Smooth muscle cell (in vitro differentiated cells): ENCODE measurements at regions not wholly inside any gene's neighbourhood (a gene's known extent, or its start where the extent isn't known, plus 50 kb on each side); places are given as distances from the start of the nearest gene placed in this dataset.

Experiments
- DNase-seq: peaks from one replicate; lab custom pipeline; 2025; ENCODE audit not compliant: unreplicated experiment; lab: John Stamatoyannopoulos, UW
- H2AFZ ChIP-seq: fragments of 200-600 bp; sonication (generic); 2 replicates; pipeline ENCODE4 v1.6.0; 2016; ENCODE audit warnings: antibody characterized with exemption, low read depth, mild to moderate bottlenecking
- H3F3A ChIP-seq: fragments of 200-600 bp; sonication (generic); 2 replicates; pipeline ENCODE4 v1.6.0; 2017; ENCODE audit warnings: antibody characterized with exemption, low read depth
- H3K27ac ChIP-seq: fragments of 200-600 bp; sonication (generic); 2 replicates; pipeline ENCODE4 v1.5.1; 2016; ENCODE audit warnings: low read depth, mild to moderate bottlenecking
- H3K27me3 ChIP-seq: fragments of 200-600 bp; sonication (generic); 2 replicates; pipeline ENCODE4 v1.6.1; 2016; ENCODE audit warnings: low read depth, mild to moderate bottlenecking
- H3K36me3 ChIP-seq: fragments of 200-600 bp; sonication (generic); 2 replicates; pipeline ENCODE4 v1.5.1; 2016; ENCODE audit warnings: low read depth
- H3K4me1 ChIP-seq: fragments of 200-600 bp; sonication (generic); 2 replicates; pipeline ENCODE4 v1.5.1; 2016; ENCODE audit warnings: low read depth
- H3K4me2 ChIP-seq: fragments of 200-600 bp; sonication (generic); 2 replicates; pipeline ENCODE4 v1.6.0; 2016; ENCODE audit warnings: mild to moderate bottlenecking
- H3K4me3 ChIP-seq: fragments of 200-600 bp; sonication (generic); 2 replicates; pipeline ENCODE4 v1.5.1; 2016; ENCODE audit warnings: mild to moderate bottlenecking
- H3K79me2 ChIP-seq: fragments of 200-600 bp; sonication (generic); 2 replicates; pipeline ENCODE4 v1.6.0; 2016; ENCODE audit warnings: low read depth, mild to moderate bottlenecking
- H3K9ac ChIP-seq: fragments of 200-600 bp; sonication (generic); 2 replicates; pipeline ENCODE4 v1.6.0; 2016; ENCODE audit warnings: low read depth
- H3K9me3 ChIP-seq: fragments of 200-600 bp; sonication (generic); replicated peaks from 2 replicates; pipeline ENCODE4 v1.5.1; 2016; ENCODE audit warnings: low read depth
- H4K20me1 ChIP-seq: fragments of 200-600 bp; sonication (generic); 2 replicates; pipeline ENCODE4 v1.6.0; 2016; ENCODE audit warnings: low read depth
- WGBS: methylation state at CpG from one replicate; pipeline ENCODE4 v1.1.7; 2016; ENCODE audit warnings: low lambda C conversion rate; 5-methylcytosine and 5-hydroxymethylcytosine counted together
- TF ChIP-seq, protein P1 (sequence below): fragments of 200-600 bp; sonication (generic); IDR thresholded peaks from 2 replicates; pipeline ENCODE4 v1.5.1; 2017; ENCODE audit warnings: borderline replicate concordance, mild to moderate bottlenecking, antibody characterized with exemption; ENCODE audit not compliant: insufficient read depth, poor library complexity, severe bottlenecking

DNA sequence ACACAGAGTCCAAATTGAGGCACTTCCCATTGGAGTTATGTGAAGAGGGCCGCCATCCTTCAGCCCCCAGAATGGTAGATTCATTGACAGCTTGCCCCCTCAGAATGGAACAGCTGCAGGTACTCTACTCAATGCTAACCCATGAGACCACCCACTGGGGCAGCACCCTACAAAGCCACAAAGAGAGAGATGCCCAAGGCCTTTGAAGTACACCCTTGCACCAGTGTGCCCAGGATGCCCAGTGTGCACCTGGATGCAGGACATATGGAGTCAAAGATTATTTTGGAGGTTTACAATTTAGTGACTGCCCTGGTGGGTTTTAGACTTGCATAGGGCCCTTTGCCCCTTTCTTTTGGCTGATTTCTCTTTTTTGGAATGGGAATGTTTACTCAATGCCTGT, 933.9 kb downstream of the SLC16A7 start:
- Histone ChIP-seq H3K4me1 (no peaks in the 10 kb centered on the region), H2AFZ (no peak overlapping the region), H3K4me2 (no peak overlapping the region), H3K36me3 (no peaks in the 10 kb centered on the region), H3K9me3 (no peaks in the 10 kb centered on the region), H3F3A (no peaks in the 10 kb centered on the region), H4K20me1 (no peaks in the 10 kb centered on the region), H3K27me3 (no peaks in the 10 kb centered on the region), H3K79me2 (no peaks in the 10 kb centered on the region), H3K9ac (no peak overlapping the region), H3K27ac (no peak overlapping the region), H3K4me3 (no peak overlapping the region)
- TF ChIP-seq, protein P1, sequence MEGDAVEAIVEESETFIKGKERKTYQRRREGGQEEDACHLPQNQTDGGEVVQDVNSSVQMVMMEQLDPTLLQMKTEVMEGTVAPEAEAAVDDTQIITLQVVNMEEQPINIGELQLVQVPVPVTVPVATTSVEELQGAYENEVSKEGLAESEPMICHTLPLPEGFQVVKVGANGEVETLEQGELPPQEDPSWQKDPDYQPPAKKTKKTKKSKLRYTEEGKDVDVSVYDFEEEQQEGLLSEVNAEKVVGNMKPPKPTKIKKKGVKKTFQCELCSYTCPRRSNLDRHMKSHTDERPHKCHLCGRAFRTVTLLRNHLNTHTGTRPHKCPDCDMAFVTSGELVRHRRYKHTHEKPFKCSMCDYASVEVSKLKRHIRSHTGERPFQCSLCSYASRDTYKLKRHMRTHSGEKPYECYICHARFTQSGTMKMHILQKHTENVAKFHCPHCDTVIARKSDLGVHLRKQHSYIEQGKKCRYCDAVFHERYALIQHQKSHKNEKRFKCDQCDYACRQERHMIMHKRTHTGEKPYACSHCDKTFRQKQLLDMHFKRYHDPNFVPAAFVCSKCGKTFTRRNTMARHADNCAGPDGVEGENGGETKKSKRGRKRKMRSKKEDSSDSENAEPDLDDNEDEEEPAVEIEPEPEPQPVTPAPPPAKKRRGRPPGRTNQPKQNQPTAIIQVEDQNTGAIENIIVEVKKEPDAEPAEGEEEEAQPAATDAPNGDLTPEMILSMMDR = no peak
- no peak for DNase-seq
- WGBS = 76% methylated on average over 1 of the region's 1 CpG

DNA sequence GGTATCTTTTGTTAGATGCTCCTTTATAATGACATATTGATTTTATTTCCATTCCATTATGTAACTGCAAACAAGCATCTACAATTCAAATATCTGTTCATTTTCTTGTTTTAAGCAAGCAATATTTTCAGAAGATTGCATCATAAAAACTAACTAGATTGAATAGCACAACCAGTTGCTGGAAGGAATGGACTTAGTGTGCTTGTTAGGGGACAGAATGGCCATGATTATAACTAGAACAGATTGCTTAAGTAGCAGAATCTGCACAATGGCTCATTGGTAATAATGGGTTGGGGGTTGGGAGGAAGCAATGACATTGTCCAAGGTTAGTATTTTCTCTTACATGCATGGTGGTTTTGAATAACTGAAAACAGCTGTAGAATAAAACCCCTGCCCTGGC, 939.5 kb downstream of the SLC16A7 start:
- DNase-seq = no peak
- H3K27me3 ChIP-seq = no peaks in the 10 kb centered on the region

DNA sequence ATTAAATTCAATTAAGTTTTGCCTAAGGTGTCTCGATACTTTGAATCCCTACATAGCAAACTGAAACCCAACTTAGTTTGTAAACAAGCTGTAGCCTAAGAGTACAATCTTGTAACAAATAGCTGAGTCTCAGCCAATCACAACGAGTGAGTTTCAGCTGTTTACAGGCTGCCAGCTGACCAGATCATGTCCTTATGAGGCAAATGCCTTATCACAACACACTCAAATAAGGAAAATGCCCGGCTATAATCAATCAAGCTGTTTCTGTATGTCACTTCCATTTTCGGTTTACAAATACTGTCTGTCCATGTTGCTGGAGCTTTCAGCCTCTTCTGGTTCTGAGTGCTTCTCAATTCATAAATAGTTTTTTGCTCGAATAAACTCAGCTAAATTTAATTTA, 943.8 kb downstream of the SLC16A7 start:
- no peaks in the 10 kb centered on the region for H3K27me3 ChIP-seq
- 84% methylated on average over 5 of the region's 5 CpGs for WGBS
- no peak overlapping the region for H3K4me2 ChIP-seq
- no peaks in the 10 kb centered on the region for H3K79me2 ChIP-seq
- H3K9me3 ChIP-seq = no peaks in the 10 kb centered on the region
- DNase-seq = no peak
- no peak overlapping the region for H3K27ac ChIP-seq
- H2AFZ ChIP-seq = no peak overlapping the region
- TF ChIP-seq, protein P1 = no peak
- H3F3A ChIP-seq = no peaks in the 10 kb centered on the region
- no peaks in the 10 kb centered on the region for H3K36me3 ChIP-seq
- H3K4me1 ChIP-seq = no peaks in the 10 kb centered on the region
- no peaks in the 10 kb centered on the region for H4K20me1 ChIP-seq
- no peak overlapping the region for H3K9ac ChIP-seq
- H3K4me3 ChIP-seq = no peak overlapping the region

More for the DNA sequence above, 939.5 kb downstream of the SLC16A7 start:
- H3K4me2 ChIP-seq = no peak overlapping the region
- no peaks in the 10 kb centered on the region for H4K20me1 ChIP-seq
- H2AFZ ChIP-seq = no peak overlapping the region
- no peaks in the 10 kb centered on the region for H3K79me2 ChIP-seq
- H3F3A ChIP-seq = no peaks in the 10 kb centered on the region
- H3K9me3 ChIP-seq = no peaks in the 10 kb centered on the region
- H3K4me1 ChIP-seq = no peaks in the 10 kb centered on the region
- TF ChIP-seq, protein P1 = no peak
- no peak overlapping the region for H3K27ac ChIP-seq
- H3K9ac ChIP-seq = no peak overlapping the region
- H3K4me3 ChIP-seq = no peak overlapping the region
- no peaks in the 10 kb centered on the region for H3K36me3 ChIP-seq

DNA sequence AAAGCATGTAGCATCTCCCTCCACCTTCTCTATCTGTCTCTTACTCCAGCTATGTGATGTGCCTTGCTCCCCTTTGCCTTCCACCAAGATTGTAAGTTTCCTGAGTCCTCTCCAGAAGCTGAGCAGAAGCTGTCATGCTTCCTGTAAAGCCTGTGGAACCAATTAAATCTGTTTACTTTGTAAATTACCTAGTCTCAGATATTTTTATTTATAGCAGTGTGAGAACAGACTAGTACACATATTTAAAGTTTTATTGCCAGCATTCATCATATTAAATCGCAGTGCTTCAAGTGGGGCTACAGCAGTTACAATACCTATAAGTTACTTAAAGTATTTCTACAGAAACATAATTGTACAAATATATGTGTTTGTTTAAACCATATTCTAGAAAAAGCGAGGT, 973.1 kb downstream of the SLC16A7 start:
- Histone ChIP-seq H3K36me3 (no peaks in the 10 kb centered on the region), H4K20me1 (no peaks in the 10 kb centered on the region), H3K4me1 (no peaks in the 10 kb centered on the region), H3K27ac (no peak overlapping the region), H3K79me2 (no peaks in the 10 kb centered on the region), H3K27me3 (no peaks in the 10 kb centered on the region), H3F3A (no peaks in the 10 kb centered on the region), H3K4me3 (no peak overlapping the region), H2AFZ (no peak overlapping the region), H3K4me2 (no peak overlapping the region), H3K9me3 (no peaks in the 10 kb centered on the region), H3K9ac (no peak overlapping the region)
- TF ChIP-seq, protein P1 = no peak
- DNase-seq = no peak
- 92% methylated on average over 2 of the region's 2 CpGs for WGBS
